GM12873 (cell line): ENCODE measurements at regions not wholly inside any gene's neighbourhood (a gene's known extent, or its start where the extent isn't known, plus 50 kb on each side); places are given as distances from the start of the nearest gene placed in this dataset.

Experiments used
- CTCF ChIP-seq: IDR thresholded peaks from 2 replicates; pipeline ENCODE4 v1.5.1; 2012; ENCODE audit warnings: low read depth, mild to moderate bottlenecking, moderate library complexity, low read length, control low read depth; ENCODE audit not compliant: insufficient read depth; ENCODE audit errors: missing control alignments

- no peak for TF ChIP-seq CTCF
Measured at GRCh38 chr18:24656050-24656449, 195.6 kb downstream of the HRH4 start.

DNA sequence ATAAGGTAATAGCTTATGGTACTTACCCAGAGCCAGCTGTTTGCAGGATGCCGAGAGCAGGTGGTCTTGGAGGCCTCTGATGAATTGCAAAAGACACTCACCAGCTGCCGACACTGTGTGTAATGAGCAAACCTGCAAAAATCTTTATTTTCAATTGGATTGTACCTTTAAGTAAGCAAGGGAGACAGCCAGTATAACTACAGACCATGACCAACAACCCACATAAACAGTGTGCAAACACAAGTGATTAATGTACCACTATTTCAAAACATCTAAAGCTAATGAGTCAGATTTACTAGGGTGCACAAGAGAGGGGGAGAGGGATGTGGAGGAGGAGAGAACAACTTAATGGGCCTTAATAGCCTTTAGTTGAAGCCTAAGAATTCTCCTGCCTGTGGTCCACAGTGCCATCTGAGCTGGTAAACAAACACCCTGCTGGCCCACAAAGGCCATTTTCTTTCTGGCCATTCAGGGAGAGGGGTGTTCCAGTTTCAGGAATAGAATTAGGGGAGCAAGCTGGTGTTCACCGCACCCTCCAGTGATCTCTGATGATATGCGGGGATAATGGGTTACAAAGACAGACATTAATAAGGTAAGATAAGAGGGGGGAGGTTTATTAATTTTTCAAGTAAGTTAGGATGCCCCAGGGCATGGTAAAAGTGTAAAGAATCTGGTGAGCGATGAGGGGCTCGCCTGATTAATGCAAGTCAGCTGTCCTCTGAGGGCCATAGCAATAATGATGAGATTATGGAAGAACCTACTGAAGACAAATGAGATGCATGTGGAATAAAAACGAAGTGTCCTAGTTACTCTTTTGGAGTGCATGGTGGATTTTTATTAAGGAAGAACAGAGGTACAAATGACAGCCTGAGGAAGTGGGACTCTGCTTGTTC is 196.4 kb downstream of the HRH4 start:
- no peak for TF ChIP-seq CTCF

GRCh38 chr18:24657444-24657842 is 197.0 kb downstream of the HRH4 start:
- TF ChIP-seq CTCF, result no peak

GRCh38 chr18:24658302-24658701 is 197.9 kb downstream of the HRH4 start:
- TF ChIP-seq CTCF, result no peak

GRCh38 chr18:24659827-24660720 is 199.6 kb downstream of the HRH4 start:
- no peak for TF ChIP-seq CTCF

- TF ChIP-seq CTCF, result no peak
Measured at GRCh38 chr18:24660956-24661355, 200.5 kb downstream of the HRH4 start.

GRCh38 chr18:24662412-24662821 is 202.0 kb downstream of the HRH4 start:
- no peak for TF ChIP-seq CTCF
